ENCODE measurements at regions not wholly inside any gene's neighbourhood (a gene's known extent, or its start where the extent isn't known, plus 50 kb on each side); places are given as distances from the start of the nearest gene placed in this dataset.

DNA sequence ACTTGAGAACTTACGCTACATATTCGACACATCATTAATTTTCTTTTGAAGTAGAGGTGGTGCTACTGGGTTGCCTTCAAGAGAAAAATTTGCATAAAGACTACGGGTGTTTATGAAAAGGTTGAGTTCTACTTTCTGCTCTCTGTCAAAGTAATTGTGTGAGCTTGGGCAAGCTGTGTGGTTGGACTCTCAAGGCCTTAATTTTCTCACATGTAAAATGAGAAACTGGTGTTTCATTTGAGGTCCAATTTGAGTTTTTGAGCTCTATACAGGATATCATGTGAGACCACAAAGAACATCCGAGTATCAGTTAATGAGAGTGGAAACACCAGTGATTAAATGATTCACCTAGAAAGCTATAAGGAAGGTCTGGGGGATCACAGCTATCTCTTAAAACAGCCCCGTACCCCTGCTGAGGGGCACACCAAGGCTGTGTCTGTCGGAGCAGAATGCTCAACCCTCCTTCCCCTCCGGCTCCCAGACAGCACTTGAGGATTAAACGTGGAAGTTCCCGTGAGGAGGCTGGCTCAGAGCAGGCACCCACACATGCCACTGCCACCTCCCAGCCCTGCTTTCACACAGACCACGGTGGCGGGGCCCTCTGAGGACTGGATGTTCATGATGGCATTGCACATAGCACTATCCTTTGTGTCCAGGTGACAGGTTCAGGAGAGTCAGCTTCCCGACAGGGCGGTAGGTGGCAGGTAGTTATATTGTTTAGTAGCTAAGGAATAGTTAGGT is 191.8 kb downstream of the RNF144A start:
- TF ChIP-seq, protein P1, sequence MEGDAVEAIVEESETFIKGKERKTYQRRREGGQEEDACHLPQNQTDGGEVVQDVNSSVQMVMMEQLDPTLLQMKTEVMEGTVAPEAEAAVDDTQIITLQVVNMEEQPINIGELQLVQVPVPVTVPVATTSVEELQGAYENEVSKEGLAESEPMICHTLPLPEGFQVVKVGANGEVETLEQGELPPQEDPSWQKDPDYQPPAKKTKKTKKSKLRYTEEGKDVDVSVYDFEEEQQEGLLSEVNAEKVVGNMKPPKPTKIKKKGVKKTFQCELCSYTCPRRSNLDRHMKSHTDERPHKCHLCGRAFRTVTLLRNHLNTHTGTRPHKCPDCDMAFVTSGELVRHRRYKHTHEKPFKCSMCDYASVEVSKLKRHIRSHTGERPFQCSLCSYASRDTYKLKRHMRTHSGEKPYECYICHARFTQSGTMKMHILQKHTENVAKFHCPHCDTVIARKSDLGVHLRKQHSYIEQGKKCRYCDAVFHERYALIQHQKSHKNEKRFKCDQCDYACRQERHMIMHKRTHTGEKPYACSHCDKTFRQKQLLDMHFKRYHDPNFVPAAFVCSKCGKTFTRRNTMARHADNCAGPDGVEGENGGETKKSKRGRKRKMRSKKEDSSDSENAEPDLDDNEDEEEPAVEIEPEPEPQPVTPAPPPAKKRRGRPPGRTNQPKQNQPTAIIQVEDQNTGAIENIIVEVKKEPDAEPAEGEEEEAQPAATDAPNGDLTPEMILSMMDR (IDR thresholded peaks at IDR 0.05; ENCODE audit: low read length), result no peak
- no peak for TF ChIP-seq EZH2 (optimal IDR thresholded peaks at IDR 0.05; ENCODE audit: low read depth, low read length)
